DMS153 (cell line): ENCODE measurements at regions not wholly inside any gene's neighbourhood (a gene's known extent, or its start where the extent isn't known, plus 50 kb on each side); places are given as distances from the start of the nearest gene placed in this dataset.
"Not testable (repeated sequence)": the region's sequence is repeated elsewhere in the genome, so short reads cannot be mapped to it uniquely, and the experiment has no call there.

Experiments
- DNase-seq: peaks from one replicate; lab custom pipeline; 2025; lab: John Stamatoyannopoulos, UW

- peak; percentile 26 for DNase-seq
Observed at GRCh38 chr2:223469270-223470046, 132.7 kb downstream of the SCG2 start.

- DNase-seq: no peak
Observed at GRCh38 chr2:223470602-223471001, 131.6 kb downstream of the SCG2 start.

GRCh38 chr2:223472771-223473170 lies 129.4 kb downstream of the SCG2 start:
- no peak for DNase-seq

- no peak for DNase-seq
Observed at GRCh38 chr2:223474893-223475292, 127.3 kb downstream of the SCG2 start.

GRCh38 chr2:223475901-223476300 lies 126.3 kb downstream of the SCG2 start:
- DNase-seq: no peak

GRCh38 chr2:223477318-223477717 lies 124.8 kb downstream of the SCG2 start:
- no peak for DNase-seq

- DNase-seq: no peak
Observed at GRCh38 chr2:223481486-223481885, 120.7 kb downstream of the SCG2 start.

- DNase-seq: no peak
Observed at GRCh38 chr2:223486751-223487150, 115.4 kb downstream of the SCG2 start.

GRCh38 chr2:223487214-223487846 lies 114.8 kb downstream of the SCG2 start:
- no peak for DNase-seq

- DNase-seq: peak; percentile 95
Observed at GRCh38 chr2:223488814-223489213, 113.3 kb downstream of the SCG2 start.

- DNase-seq: no peak
Observed at GRCh38 chr2:223494496-223494895, 107.7 kb downstream of the SCG2 start.

- no peak for DNase-seq
Observed at GRCh38 chr2:223494942-223495341, 107.2 kb downstream of the SCG2 start.

GRCh38 chr2:223496853-223497252 lies 105.3 kb downstream of the SCG2 start:
- DNase-seq: not testable (repeated sequence)

GRCh38 chr2:223500709-223501108 lies 101.5 kb downstream of the SCG2 start:
- no peak for DNase-seq

GRCh38 chr2:223501641-223502040 lies 100.5 kb downstream of the SCG2 start:
- no peak for DNase-seq

GRCh38 chr2:223503746-223504145 lies 98.4 kb downstream of the SCG2 start:
- no peak for DNase-seq

- DNase-seq: no peak
Observed at GRCh38 chr2:223508372-223508771, 93.8 kb downstream of the SCG2 start.

GRCh38 chr2:223510713-223511112 lies 91.4 kb downstream of the SCG2 start:
- DNase-seq: no peak

- DNase-seq: no peak
Observed at GRCh38 chr2:223511168-223511567, 91.0 kb downstream of the SCG2 start.

- DNase-seq: no peak
Observed at GRCh38 chr2:223513771-223514455, 88.2 kb downstream of the SCG2 start.

- no peak for DNase-seq
Observed at GRCh38 chr2:223519471-223519870, 82.7 kb downstream of the SCG2 start.

GRCh38 chr2:223522796-223523195 lies 79.4 kb downstream of the SCG2 start:
- no peak for DNase-seq

- DNase-seq: no peak
Observed at GRCh38 chr2:223523551-223524001, 78.6 kb downstream of the SCG2 start.
